ENCODE measurements at regions not wholly inside any gene's neighbourhood (a gene's known extent, or its start where the extent isn't known, plus 50 kb on each side); places are given as distances from the start of the nearest gene placed in this dataset.
"Not testable (repeated sequence)": the region's sequence is repeated elsewhere in the genome, so short reads cannot be mapped to it uniquely, and the experiment has no call there.

DNA sequence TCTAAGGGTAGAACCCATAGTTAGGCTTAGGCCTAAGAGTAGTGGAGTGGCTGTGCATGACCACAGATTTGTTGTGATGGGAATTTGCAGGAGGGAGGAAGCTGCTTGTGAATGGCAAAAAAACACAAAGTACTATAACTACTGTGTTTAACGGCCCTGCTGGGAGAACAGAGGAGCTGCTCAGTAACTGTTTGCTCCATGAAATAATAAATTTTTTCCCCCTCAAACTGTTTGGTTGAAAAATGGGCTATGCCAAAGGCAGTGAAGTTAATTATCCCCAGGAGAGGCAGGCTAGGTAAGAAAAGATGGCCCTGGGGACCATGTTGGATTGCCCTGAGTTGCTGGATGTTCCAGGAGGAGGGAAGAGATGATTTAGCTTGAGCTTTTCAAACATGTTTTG lies 216.1 kb upstream of the ADRA1D start:
- no peak for DNase-seq

DNA sequence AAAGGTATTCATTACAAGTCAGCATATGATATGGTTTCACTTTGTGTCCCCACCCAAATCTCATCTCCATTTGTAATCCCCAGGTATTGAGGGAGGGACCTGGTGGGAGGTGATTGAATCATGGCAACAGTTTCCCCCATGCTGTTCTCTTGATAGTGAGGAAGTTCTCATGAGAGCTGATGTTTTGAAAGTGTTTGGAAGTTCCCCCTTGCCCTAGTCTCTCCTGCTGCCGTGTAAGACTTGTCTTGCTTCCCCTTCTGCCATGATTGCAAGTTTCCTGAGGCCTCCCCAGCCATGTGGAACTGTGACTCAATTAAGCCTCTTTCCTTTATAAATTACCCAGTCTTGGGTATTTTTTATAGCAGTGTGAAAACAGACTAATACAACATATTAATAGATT lies 213.7 kb upstream of the ADRA1D start:
- DNase-seq, result not testable (repeated sequence)

DNA sequence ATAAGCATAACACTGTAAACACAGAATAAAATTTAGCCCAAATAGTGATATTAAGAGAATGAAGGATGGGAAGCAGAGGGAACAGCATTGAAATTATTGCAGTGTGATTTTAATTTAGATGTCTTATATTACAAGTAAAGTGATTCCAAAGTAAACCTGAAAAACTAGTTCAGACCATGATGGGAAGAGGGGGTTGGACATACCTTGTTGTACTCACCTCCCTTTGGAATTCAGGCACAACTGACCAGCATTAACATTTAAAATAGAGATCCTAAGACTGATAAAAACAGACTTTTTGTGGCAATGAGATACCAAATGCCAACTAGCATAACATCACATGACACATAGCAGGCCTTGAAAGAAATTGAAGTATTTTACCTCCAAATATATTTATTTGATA lies 210.0 kb upstream of the ADRA1D start:
- no peak for DNase-seq

DNA sequence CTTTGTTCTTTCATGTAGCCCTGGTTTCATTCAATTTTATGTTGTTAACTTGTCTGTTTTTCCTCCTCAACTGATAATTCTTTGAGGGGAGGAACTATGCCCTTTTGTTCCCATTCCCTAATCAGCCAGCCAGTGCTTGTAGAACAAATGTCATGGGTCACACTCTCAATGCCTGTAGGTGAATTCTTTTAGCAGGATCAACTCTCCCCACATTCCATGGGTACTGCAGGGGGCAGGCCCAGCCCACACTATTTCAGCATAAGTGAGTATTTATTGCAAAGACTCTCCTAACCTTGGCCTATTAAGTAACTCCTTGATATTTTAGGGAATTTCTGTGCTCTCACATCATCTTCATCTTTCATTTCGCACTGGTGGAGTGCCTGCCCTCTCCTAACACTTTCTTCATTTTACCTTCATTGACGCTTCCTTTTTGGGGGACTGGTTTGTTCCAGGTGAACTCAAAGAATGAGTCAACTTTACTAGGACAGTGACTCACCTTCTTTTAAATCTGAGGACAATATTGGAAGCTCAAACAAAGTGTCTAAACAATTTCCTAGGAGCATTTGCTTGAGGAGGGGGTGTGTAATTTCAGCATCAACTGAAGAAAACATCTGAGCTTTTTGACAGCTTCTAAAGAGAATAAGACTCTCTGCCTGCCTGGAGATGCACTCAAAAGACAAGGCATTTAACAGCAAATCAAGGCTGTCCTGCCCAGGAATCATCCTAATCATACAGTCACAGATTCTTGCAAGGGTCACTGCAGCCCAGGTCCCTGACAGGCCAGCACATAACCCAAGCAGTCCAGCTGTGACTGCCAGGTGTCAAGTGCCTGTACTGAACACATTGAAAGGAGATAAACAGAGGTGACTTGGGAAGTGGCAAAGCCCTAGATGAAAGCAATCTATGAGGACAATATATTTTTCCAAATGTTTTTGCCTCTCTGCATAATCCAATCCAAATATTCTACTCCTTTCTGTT lies 208.8 kb upstream of the ADRA1D start:
- DNase-seq, result no peak

DNA sequence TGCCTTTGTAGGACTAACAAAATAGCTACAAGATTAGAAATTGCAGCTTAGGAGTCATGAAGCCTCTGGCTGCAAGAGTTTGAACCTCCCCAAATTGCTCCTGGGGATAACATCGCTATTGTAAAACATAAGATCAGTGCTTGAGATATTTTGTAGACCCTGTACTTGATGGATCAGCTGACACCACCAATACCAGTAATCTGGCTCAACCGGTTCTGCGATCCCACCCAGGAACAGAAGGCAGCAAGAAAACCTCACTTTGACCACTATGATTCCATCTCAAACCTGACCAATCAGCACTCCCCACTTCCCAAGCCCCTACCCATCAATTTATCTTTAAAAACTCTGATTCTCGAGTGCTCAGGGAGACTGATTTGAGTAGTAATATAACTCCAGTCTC lies 206.9 kb upstream of the ADRA1D start:
- no peak for DNase-seq

DNA sequence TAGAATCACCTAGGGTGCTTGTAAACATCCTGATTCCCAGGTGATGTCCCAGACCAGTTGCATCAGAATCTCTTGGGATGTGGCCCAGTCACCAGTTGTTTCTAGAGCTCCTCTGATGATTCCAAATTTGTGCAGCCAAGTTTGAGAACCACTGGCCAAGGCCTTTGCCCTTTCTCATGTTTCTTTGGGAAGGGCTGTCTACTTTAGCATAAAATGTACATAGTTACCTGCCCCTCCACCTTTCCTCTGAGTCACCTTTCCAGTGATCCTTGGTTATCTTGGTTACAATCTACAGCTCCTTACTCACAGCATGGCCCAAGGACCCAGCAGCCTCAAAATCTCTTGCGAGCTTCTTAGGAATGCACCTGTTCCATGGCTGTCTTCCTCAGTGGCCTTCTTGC lies 206.2 kb upstream of the ADRA1D start:
- no peak for DNase-seq

DNA sequence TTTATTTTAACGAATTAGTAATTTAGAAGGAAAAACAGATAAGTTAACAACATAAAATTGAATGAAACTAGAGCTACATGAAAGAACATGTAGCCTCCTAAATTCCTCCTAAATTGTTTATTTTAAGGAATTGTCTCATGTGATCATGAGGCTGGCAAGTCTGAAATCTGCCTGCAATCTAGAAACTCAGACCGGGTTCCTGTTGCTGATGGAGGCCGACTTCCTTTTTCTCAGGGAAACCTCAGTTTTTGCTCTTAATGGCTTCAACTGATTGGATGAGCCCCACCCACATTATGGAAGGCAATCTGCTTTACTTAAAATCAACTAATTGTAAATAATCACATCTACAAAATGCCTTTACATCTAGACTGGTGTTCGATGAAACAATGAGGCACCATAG lies 205.0 kb upstream of the ADRA1D start:
- no peak for DNase-seq

DNA sequence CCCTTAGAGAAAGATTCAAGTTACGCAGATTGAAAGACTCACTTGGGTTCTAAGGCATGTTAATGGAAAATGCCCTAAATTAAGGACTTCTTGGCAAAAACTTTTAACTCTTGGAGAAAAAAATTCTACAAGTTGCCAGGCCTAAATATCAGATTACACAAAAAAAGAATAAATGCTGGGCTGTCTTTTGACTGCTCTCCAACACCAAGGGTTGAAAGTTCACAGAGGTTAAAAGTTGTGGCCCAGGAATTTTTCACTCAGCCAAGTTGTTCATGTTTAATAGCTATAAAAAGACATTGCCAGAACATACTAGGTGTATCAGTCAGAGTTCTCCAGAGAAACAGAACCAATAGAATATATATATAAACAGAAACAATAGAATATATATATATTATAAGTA lies 204.3 kb upstream of the ADRA1D start:
- no peak for DNase-seq

DNA sequence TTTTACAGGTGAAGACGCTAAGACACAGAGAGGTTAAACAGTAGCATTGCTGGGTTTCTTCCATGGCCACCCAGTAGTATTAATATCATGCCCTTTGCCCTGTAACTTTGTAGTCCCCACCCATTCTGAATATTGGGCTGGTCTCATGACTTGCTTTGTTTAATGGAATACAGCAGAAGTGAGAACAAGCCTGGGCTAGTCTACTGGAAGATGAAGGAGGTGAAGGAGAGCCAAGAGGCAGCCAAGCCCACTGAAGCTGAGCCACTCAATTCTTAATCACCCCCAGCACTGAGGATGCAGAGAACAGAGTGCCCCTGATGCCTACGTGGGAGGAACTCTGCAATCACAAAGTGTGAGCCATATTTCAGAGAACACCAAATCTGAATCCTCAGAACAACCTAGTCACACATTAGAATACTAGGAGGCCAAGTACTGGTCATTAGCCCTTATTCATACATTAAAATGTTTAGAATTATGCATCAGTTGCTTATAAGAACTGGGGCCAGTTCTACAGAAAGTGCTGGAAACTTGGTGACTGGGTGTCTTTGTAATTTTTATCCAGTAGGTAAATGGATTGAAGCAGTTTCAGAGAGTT lies 202.5 kb upstream of the ADRA1D start:
- DNase-seq, result peak; percentile 15

DNA sequence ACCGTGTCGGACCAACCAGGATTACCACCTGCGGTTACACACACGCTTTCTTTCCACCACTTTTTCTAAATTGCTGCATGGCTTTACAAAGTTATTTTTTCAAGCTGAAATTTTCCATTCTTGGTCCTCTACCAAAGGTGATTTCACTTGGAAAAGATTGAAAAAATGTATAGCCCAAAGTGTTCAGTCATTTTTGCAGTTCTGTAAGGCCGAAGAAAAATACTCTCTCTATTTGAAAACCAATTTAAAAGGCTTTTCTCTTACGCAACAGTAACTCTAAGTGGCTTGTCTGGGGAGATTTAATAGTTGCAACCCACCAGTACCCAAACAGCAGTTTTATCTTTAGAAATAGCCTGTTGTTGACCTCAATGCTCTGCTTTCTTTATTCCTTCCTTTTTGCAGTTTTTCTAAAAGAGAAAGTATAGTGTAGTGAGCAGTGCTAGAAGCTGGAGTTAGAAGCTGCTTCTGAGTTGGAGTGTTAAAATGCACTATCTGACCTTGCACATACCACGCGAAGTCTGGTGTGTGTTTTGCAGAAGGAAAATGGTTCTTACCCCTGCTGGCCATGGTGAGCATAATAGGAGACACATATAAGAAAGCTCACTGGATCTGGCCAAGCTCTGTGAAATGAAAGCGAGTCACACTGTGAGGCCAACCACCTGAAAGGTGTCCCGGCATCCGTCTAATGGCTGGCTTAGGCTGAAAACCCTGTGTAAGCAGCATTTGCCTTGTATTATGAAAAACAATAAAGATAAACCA lies 201.0 kb upstream of the ADRA1D start:
- DNase-seq, result no peak

DNA sequence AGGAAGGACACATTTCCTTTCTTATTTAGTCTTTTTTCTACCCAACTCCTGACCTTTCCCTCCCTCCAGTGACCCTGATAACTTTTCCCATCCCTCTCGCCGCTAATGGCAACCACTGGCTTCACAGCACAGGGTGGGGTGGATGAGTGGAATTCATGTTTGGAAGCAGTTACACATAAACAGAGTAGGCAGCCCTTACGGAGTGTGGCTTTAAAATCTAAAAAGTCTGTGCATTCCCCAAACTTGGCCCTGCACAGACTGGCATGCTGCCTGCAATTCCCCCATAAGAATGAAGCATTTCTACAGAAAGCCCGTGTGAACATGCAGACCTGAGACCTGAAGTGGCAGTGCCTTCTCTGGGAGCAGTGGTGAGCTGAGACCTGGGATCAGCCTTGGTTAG lies 196.7 kb upstream of the ADRA1D start:
- no peak for DNase-seq

DNA sequence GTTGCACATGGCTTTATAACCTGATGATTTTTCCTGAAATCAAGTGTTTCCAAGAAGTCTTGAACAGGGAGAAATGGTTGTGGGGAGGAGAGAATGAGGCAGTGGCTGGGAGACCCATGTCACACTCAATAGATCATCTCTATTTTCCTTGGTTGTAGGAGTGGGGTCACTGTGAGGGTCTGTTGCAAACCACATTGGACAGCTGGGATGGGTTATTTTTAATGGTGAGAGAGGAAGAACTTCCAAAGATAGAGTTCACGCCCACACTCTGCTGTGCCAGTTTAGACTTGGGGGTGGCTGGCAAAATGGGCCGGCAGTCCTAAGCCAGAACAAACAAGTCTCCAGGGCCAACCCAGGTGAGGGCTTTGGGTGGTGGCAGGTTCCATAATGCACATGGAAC lies 196.2 kb upstream of the ADRA1D start:
- no peak for DNase-seq

DNA sequence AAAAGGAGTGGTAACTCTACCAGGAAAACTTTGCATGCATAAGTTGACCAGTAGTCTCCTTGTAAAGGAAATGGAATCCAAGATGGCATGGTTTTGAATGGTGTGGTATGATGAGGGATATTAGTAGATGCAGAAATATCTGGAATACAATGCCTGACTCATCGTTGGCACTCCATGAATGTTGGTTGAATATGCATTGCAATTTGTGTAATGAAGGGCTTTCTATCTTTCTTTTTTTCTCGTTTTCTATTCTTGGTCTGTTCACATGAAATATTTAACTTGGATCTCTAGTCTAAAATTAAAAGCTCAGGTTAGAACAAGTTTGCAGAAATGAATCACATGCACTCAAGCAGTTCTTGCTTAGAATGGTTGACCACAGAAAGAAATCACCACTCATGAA lies 195.3 kb upstream of the ADRA1D start:
- DNase-seq, result no peak

DNA sequence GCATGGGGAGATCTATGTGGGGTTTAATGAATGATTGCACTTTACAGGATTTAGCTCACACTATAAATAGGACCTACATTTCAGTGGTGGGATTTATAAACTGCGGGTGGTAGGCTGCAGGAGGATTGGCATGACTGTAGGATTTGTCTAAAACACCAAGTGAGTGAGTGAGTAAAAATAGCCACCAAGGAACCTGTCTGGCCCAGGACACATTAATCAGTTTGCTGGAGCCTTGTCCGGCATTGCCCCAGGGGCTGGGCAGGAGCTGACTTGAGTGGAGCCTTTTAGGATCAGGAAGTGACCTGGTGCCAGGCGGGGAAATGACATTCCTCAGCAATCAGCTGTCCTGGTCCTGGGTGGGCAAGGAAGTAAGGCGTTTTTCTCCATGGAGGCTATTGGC lies 193.9 kb upstream of the ADRA1D start:
- DNase-seq, result no peak

DNA sequence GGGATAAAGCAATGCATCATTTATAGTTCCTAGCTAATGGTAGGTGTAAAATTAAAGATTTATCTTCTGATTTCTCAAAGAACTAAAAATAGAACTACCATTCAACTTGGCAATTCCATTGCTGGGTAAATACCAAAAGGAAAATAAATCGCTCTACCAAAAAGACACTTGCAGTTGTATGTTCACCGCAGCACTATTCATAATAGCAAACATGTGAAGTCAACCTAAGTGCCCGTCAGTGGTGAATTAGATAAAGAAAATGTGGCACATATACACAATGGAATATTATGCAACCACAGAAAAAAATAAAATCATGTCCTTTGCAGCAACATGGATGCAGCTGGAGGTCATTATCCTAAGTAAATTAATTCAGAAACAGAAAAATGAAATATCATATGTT lies 192.8 kb upstream of the ADRA1D start:
- DNase-seq, result no peak

DNA sequence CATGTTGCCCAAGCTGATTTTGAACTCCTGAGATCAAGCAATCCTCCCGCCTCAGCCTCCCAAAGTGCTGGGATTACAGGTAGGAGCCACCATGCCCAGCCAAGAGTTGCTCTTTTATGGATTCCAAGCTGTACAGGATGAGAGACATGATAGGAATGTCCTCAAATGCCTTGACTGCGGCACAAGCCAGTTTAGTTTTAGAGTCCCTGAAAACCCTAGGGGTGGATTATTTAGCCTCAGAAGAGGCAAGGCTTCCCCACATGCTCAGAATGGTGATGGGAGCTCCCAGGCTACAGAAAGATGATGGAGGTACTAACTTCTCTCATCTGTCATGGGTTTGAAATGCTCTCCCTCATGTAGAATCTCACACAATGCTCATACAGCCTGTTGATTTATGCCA lies 192.1 kb upstream of the ADRA1D start:
- no peak for DNase-seq

DNA sequence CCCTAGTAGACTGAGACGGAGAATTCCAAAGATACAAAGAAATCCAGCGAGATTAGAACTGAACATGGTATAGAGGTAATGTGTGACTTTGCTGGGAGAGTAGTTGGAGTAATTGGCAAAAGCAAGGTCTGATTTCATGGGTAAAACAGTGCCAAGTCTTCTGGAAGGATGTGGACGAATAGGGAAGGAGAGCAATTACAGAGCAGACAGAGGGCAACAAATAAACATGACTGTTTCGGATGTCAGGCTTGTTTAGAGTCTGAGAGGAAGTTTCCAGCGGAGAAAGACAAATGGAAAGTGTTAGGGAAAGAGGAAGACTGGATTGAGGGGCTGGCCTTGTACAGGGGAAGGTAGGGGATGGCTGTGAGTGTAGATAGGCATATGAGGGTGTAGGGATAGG lies 190.4 kb upstream of the ADRA1D start:
- DNase-seq, result no peak

DNA sequence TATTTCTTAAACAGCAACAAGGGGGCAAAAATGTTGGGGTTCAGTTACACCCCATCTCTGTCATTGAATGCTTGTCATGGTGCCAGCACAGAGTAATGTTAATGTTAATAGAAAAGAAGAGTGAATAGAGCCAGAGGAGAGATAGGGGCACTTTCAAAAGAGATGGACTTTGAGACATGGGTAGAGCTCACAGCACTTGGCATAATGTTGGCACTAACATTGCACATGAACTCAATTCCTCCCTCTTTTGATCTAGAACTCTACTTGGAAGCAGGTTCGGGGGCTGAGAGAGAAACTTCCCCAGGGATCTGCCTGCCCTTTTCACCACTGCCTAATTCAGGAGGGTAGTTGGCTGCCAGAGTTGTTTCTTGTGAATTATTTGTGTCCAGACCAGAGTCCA lies 188.0 kb upstream of the ADRA1D start:
- no peak for DNase-seq

DNA sequence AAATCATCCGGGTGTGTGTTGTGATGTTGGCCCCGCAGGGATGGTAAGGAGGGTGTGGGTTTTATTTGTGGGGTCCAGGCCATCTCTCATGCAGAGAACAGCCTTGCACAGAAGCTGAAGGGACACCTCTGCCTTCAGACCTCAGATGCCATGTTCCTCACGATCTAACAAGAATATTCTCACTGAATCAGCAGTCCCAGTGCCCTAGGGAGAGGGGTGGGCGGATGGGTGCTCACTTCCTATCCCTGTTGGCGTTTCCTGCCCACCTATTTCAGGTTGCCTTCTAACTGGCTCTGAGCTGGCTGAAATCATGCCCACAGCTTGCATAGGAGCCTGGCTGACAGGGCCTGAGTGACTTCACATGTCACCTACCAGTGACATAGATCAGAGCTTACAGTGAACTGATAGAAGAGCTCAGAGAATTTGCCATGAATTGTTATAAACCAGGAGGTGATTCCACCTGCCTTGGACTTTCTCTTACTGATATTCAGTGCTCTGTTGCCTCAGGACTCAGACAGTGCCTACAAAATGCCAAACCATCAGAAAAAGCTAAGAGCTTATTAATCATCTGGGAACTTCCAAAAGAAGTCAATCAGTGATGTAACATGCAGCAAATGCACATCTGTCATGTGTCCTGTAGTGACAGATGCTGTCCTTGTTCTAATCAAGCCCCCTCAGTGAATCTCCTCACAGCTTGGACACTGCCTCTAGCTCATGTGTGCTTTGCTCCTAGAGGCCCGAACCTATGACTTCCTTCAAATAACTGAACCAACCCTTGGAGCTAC lies 186.8 kb upstream of the ADRA1D start:
- no peak for DNase-seq

DNA sequence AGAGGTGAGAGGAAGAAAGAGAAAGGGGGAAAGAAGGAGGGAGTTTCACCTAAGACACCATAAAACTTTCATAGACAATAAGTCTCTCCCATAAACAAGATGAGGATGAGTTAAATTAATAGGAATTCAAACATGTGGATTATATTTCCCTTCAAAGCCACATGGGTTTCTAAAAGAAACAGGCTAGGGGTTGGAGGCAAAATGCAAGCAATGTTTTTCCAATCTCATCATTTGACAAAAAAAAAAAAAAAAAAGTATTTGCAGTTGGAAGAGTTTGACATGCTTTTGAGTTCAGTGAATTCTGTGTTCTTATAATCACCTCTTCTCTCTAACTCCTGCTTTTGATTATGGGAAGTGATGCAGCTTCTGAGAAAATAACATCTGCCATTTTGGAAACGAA lies 186.1 kb upstream of the ADRA1D start:
- DNase-seq, result no peak

DNA sequence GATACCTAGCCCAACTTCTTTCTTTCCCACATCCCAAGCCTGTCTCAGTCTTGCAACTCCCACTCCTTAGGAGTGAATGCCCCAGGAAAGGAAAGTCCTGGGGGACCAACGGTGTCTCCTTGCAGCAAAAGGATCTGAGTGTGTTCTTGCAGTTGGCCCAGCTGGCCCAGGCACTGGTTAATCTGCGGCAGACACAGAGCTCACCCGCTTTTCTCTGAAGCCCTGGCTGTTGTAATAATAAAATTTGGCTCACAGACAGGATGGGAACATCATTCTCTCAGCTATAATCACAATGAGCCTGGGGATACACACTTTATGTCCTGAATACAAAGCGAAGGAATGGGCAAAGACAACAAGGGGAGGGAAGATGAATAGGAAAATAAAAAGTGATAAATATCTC lies 185.6 kb upstream of the ADRA1D start:
- DNase-seq, result no peak

DNA sequence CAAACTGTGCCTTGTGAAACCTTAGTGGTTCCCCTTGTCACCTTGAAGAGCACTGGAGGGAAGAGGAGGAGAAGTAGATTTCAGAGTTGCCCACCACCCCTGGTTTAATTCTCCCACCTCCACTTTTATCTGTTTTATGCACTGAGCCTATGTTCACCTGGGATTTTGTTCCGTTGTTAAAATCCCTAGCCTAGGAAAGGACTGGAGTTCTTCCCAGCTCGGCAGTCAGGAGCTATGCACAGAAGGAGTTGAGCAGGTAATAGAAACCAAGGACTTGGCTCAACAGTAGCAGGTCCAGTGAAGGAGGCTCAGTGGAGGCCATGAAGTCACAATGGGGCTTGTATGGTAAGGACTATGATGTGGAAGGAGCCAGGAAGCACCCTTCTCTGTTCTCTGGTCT lies 182.4 kb upstream of the ADRA1D start:
- DNase-seq, result no peak

DNA sequence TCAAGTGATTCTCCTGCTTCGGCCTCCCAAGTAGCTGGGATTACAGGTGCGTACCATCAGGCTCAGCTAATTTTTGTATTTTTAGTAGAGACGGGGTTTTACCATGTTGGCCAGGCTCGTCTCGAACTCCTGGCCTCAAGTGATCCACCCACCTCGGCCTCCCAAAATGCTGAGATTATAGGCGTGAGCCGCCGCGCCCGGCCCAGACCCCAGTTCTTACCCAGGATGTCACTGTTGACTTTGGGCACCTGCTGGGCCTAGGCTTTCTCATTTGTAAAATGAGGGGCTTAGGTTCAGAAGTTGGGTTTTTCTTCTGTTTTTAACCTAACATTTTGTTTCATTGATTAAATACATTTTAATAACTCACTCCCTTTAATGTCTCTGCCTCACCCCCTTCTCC lies 181.7 kb upstream of the ADRA1D start:
- not testable (repeated sequence) for DNase-seq

Data from NCI-H1105 treated with DMSO at 0.1 percent for 48 hours (cell line).